ENCODE measurements at regions not wholly inside any gene's neighbourhood (a gene's known extent, or its start where the extent isn't known, plus 50 kb on each side); places are given as distances from the start of the nearest gene placed in this dataset.
"Not testable (repeated sequence)": the region's sequence is repeated elsewhere in the genome, so short reads cannot be mapped to it uniquely, and the experiment has no call there.

- DNase-seq: no peak
These were observed 108.6 kb downstream of the ZMAT1 start for GRCh38 chrX:101823236-101823635.

- not testable (repeated sequence) for DNase-seq
These were observed 114.1 kb downstream of the ZMAT1 start for GRCh38 chrX:101817739-101818138.

GRCh38 chrX:101813200-101813599 is 118.6 kb downstream of the ZMAT1 start:
- no peak for DNase-seq

- DNase-seq: no peak
These were observed 128.4 kb downstream of the ZMAT1 start for GRCh38 chrX:101803451-101803850.

GRCh38 chrX:101799387-101799786 is 132.4 kb downstream of the ZMAT1 start:
- DNase-seq: peak; percentile 72

- no peak for DNase-seq
These were observed 128.3 kb upstream of the ARMCX2 start for GRCh38 chrX:101787934-101788333.

GRCh38 chrX:101785142-101785541 is 125.5 kb upstream of the ARMCX2 start:
- no peak for DNase-seq

GRCh38 chrX:101780421-101780820 is 120.8 kb upstream of the ARMCX2 start:
- not testable (repeated sequence) for DNase-seq

- DNase-seq: no peak
These were observed 114.7 kb upstream of the ARMCX2 start for GRCh38 chrX:101774340-101774739.

- no peak for DNase-seq
These were observed 104.9 kb upstream of the ARMCX2 start for GRCh38 chrX:101764538-101764937.

GRCh38 chrX:101759000-101759399 is 99.3 kb upstream of the ARMCX2 start:
- DNase-seq: no peak

GRCh38 chrX:101750744-101751143 is 91.1 kb upstream of the ARMCX2 start:
- DNase-seq: no peak

- DNase-seq: no peak
These were observed 89.8 kb upstream of the ARMCX2 start for GRCh38 chrX:101749436-101749835.

- no peak for DNase-seq
These were observed 85.4 kb upstream of the ARMCX2 start for GRCh38 chrX:101745046-101745445.

GRCh38 chrX:101744085-101744484 is 84.4 kb upstream of the ARMCX2 start:
- no peak for DNase-seq

- DNase-seq: no peak
These were observed 81.0 kb upstream of the ARMCX2 start for GRCh38 chrX:101740642-101741041.

GRCh38 chrX:101738867-101739266 is 79.2 kb upstream of the ARMCX2 start:
- not testable (repeated sequence) for DNase-seq

GRCh38 chrX:101738411-101738810 is 78.8 kb upstream of the ARMCX2 start:
- DNase-seq: not testable (repeated sequence)

- no peak for DNase-seq
These were observed 77.0 kb upstream of the ARMCX2 start for GRCh38 chrX:101736651-101737050.

- DNase-seq: no peak
These were observed 73.2 kb upstream of the ARMCX2 start for GRCh38 chrX:101732870-101733269.

- DNase-seq: no peak
These were observed 70.3 kb upstream of the ARMCX2 start for GRCh38 chrX:101729986-101730385.
